ENCODE measurements at regions not wholly inside any gene's neighbourhood (a gene's known extent, or its start where the extent isn't known, plus 50 kb on each side); places are given as distances from the start of the nearest gene placed in this dataset.

DNA sequence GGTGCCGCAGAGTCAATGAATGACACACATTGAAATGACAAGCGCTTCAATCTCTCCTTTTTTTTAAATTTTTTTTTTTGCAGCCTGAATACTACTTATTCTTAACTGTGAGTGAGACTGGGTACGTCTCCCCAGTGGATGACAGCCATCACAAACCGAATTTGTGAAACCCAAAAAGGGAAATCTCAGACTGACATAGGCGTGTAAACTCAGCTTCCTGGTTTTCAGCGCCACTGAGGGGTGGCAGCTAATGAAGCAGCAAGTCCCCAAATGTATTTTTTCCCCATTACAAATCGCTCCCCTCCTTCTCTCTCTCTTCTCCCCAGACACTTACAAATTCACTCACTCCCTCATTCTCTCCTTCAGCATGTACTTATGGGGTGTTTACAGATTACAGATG, 196.0 kb downstream of the MAF start:
- Mint-ChIP-seq H3K36me3 (no peaks in the 10 kb centered on the region), H3K27ac (no peak overlapping the region), H3K4me1 (ENCODE audit: low read depth in 2 of 2) (peaks cover 2 to 4% of the 10 kb centered on the region in 2 donors), H3K9me3 (no peaks in the 10 kb centered on the region), H3K4me3 (no peak overlapping the region), H3K27me3 (peaks cover 6 to 12% of the 10 kb centered on the region in 2 donors)
- ATAC-seq (no peak), DNase-seq (ENCODE audit: low spot score) (no peak)

- Mint-ChIP-seq H3K9me3 (no peaks in the 10 kb centered on the region), H3K36me3 (no peaks in the 10 kb centered on the region), H3K27me3 (peaks cover 6 to 12% of the 10 kb centered on the region in 2 donors), H3K4me1 (ENCODE audit: low read depth in 2 of 2) (peaks cover 2 to 4% of the 10 kb centered on the region in 2 donors), H3K27ac (no peak overlapping the region), H3K4me3 (no peak overlapping the region)
- ATAC-seq (no peak), DNase-seq (ENCODE audit: low spot score) (no peak)
Observed at GRCh38 chr16:79403534-79403933, 197.0 kb downstream of the MAF start.

- Mint-ChIP-seq H3K4me1 (ENCODE audit: low read depth in 2 of 2) (peaks cover 2 to 4% of the 10 kb centered on the region in 2 donors), H3K9me3 (no peaks in the 10 kb centered on the region), H3K36me3 (no peaks in the 10 kb centered on the region), H3K27ac (no peak overlapping the region), H3K4me3 (no peak overlapping the region), H3K27me3 (peaks cover 6 to 12% of the 10 kb centered on the region in 2 donors)
- DNase-seq (ENCODE audit: low spot score) (no peak), ATAC-seq (no peak)
Observed at GRCh38 chr16:79402920-79403319, 197.6 kb downstream of the MAF start.

- Mint-ChIP-seq H3K4me1 (ENCODE audit: low read depth in 2 of 2) (peaks cover 2 to 4% of the 10 kb centered on the region in 2 donors), H3K36me3 (no peaks in the 10 kb centered on the region), H3K27me3 (peaks cover 6 to 8% of the 10 kb centered on the region in 2 donors), H3K9me3 (no peaks in the 10 kb centered on the region), H3K27ac (no peak overlapping the region), H3K4me3 (no peak overlapping the region)
- DNase-seq (ENCODE audit: low spot score) (no peak), ATAC-seq (no peak)
Observed at GRCh38 chr16:79402356-79402755, 198.2 kb downstream of the MAF start.

GRCh38 chr16:79401782-79402181, 198.8 kb downstream of the MAF start:
- Mint-ChIP-seq H3K4me3 (no peak overlapping the region), H3K4me1 (ENCODE audit: low read depth in 2 of 2) (peaks cover 2 to 4% of the 10 kb centered on the region in 2 donors), H3K27ac (no peak overlapping the region), H3K9me3 (no peaks in the 10 kb centered on the region), H3K36me3 (no peaks in the 10 kb centered on the region), H3K27me3 (peaks cover 6 to 7% of the 10 kb centered on the region in 2 donors)
- ATAC-seq (no peak), DNase-seq (ENCODE audit: low spot score) (no peak)

GRCh38 chr16:79401157-79401556, 199.4 kb downstream of the MAF start:
- no peak overlapping the region for H3K27ac Mint-ChIP-seq
- no peaks in the 10 kb centered on the region for H3K9me3 Mint-ChIP-seq
- DNase-seq (ENCODE audit: low spot score) = no peak
- H3K4me1 Mint-ChIP-seq (ENCODE audit: low read depth in 2 of 2) = peaks cover 2 to 4% of the 10 kb centered on the region in 2 donors
- H3K27me3 Mint-ChIP-seq = peaks cover 6 to 7% of the 10 kb centered on the region in 2 donors
- no peaks in the 10 kb centered on the region for H3K36me3 Mint-ChIP-seq
- H3K4me3 Mint-ChIP-seq = no peak overlapping the region
- ATAC-seq = no peak

DNA sequence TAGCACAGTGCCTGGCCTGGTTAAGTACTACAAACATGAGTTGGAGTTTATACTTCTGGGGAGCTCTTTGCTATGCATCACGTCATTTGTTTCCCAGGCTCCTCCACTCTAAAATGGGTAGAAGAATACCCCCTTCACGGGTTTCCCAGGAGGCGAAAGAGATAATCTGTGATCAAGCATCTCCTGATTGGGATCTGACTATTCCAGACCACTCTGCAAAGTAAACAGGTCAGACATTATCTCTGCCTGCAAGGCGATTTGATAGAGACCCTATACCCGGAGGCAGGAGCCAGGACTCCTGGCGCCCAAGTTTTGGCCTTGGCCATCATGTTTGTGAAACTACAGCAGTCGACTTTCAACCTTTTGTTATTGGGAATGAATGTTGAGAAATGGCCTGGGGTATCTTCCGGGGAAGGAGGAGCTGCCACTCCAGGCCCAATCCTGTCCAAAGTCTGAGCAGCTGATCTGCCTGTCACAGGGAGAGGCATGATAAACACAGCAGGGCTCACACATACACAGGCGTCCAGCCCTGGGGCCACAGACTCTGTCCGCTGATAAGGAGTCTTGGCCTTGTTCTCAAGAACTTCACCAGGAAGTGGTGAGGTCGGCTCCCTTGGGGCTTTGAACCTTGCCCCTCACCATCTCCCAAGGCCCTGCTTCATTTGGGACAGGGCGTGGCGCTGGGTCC, 199.9 kb downstream of the MAF start:
- Mint-ChIP-seq H3K9me3 (no peaks in the 10 kb centered on the region), H3K36me3 (no peaks in the 10 kb centered on the region), H3K4me3 (no peak overlapping the region), H3K27me3 (peaks cover 6 to 7% of the 10 kb centered on the region in 2 donors), H3K27ac (no peak overlapping the region), H3K4me1 (ENCODE audit: low read depth in 2 of 2) (peaks cover 4% of the 10 kb centered on the region in 2 donors)
- DNase-seq (ENCODE audit: low spot score) = no peak
- ATAC-seq = no peak

DNA sequence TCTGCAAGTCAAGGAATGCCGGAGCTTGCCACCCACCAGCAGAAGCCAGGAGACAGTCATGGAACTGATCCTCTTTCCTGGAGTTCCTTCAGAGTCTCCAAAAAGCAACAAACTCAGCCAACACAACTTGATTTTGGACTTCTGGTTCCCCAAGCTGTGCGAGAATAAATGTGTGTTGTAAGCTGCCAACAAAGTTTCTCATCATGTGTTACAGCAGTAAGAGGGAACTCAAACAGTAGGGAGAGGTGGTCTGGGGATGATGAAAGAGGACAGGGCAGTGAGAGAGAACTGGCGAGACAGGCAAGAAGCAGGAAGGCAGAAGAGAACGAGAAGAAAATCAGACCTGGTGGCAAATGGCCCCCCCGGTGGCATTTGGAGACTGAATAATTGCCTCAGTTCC, 204.9 kb downstream of the MAF start:
- Mint-ChIP-seq H3K9me3 (no peaks in the 10 kb centered on the region), H3K27me3 (peaks cover 0 to 7% of the 10 kb centered on the region in 2 donors), H3K4me1 (ENCODE audit: low read depth in 2 of 2) (peaks cover 10 to 11% of the 10 kb centered on the region in 2 donors), H3K27ac (no peak overlapping the region), H3K36me3 (no peaks in the 10 kb centered on the region), H3K4me3 (no peak overlapping the region)
- no peak for DNase-seq (ENCODE audit: low spot score)
- no peak for ATAC-seq

GRCh38 chr16:79394206-79394605, 206.3 kb downstream of the MAF start:
- no peak overlapping the region for H3K4me3 Mint-ChIP-seq
- no peak overlapping the region for H3K27ac Mint-ChIP-seq
- H3K4me1 Mint-ChIP-seq (ENCODE audit: low read depth in 2 of 2) = peaks cover 11 to 13% of the 10 kb centered on the region in 2 donors
- ATAC-seq (no peak), DNase-seq (ENCODE audit: low spot score) (no peak)
- peaks cover 0 to 7% of the 10 kb centered on the region in 2 donors for H3K27me3 Mint-ChIP-seq
- H3K36me3 Mint-ChIP-seq = no peaks in the 10 kb centered on the region
- no peaks in the 10 kb centered on the region for H3K9me3 Mint-ChIP-seq

- Mint-ChIP-seq H3K27ac (no peak overlapping the region), H3K27me3 (peaks cover 0 to 7% of the 10 kb centered on the region in 2 donors), H3K36me3 (no peaks in the 10 kb centered on the region), H3K4me1 (ENCODE audit: low read depth in 2 of 2) (peaks cover 11 to 13% of the 10 kb centered on the region in 2 donors), H3K9me3 (no peaks in the 10 kb centered on the region), H3K4me3 (no peak overlapping the region)
- DNase-seq (ENCODE audit: low spot score) (no peak), ATAC-seq (no peak)
Observed at GRCh38 chr16:79393564-79393963, 207.0 kb downstream of the MAF start.

DNA sequence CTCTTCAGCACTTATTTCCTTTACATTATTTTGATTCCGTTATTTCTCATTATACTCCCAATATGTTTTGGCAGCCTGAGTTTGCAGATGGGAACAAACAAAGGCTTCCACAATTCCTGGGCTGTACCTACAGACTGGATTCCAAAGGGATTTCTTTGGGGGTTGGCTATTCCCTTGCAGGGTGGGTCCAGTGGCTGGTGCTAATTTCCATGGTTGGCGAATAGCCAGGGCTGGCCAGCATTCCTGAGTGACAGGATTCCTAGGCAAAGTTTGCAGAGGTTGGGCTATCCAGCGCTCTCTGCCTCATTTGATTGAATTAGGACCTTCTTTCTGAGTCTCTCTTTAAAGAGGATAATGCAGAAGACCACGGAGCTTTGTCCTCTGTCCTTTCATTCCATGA, 207.4 kb downstream of the MAF start:
- ATAC-seq (no peak), DNase-seq (ENCODE audit: low spot score) (no peak)
- Mint-ChIP-seq H3K4me1 (ENCODE audit: low read depth in 2 of 2) (peaks cover 11 to 13% of the 10 kb centered on the region in 2 donors), H3K9me3 (no peaks in the 10 kb centered on the region), H3K27me3 (peaks cover 0 to 7% of the 10 kb centered on the region in 2 donors), H3K4me3 (no peak overlapping the region), H3K36me3 (no peaks in the 10 kb centered on the region), H3K27ac (no peak overlapping the region)

DNA sequence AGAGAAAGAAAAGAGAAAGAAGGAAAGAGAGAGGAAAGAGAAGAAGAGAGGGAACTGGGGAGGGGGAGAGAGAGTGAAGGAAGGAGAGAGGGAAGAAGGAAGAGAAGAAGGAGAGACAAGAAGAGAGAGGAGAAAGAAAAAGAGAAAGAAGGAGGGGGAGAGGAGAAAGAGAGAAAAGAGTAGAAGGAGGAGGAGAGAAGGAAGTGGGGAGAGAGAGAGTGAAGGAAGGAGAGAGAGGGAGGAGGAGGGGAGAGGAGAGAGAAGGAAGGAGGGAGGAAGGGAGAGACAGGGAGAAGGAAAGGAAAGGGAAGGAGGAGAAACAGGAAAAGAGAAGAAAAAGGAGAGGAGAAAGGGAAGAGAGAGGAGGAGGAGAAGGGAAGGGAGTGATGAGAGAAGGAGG, 208.5 kb downstream of the MAF start:
- no peak for ATAC-seq

DNA sequence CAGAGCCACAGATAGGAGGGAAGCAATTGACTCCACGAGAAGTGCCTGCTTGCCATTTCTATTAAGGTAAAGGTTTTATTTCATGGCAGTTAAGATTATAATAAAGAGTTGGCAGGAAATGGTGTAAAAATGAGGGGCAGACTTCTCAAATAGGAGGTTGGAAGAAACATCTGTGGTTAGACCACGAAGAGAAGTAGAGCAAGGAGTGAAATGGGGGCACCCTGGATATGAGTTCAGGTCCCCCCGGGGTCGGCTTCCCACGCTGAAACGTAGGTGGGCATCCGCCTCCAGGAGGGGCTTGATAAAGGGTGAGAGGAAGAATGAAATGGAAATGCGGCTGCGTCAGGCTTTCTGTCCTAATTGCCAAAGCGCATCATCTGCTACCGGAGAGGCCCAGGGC, 209.1 kb downstream of the MAF start:
- Mint-ChIP-seq H3K27me3 (peaks cover 0 to 7% of the 10 kb centered on the region in 2 donors), H3K9me3 (no peaks in the 10 kb centered on the region), H3K4me1 (ENCODE audit: low read depth in 2 of 2) (peaks cover 11 to 13% of the 10 kb centered on the region in 2 donors), H3K4me3 (no peak overlapping the region), H3K36me3 (no peaks in the 10 kb centered on the region), H3K27ac (peak overlapping the region in 1 of 2 donors; percentile 20)
- ATAC-seq (no peak), DNase-seq (ENCODE audit: low spot score) (no peak)

More for the DNA sequence above, 208.5 kb downstream of the MAF start:
- H3K4me1 Mint-ChIP-seq (ENCODE audit: low read depth in 2 of 2) = peaks cover 11 to 13% of the 10 kb centered on the region in 2 donors
- H3K27ac Mint-ChIP-seq = peak overlapping the region in 1 of 2 donors; percentile 20
- no peaks in the 10 kb centered on the region for H3K36me3 Mint-ChIP-seq
- H3K9me3 Mint-ChIP-seq = no peaks in the 10 kb centered on the region
- no peak for DNase-seq (ENCODE audit: low spot score)
- no peak overlapping the region for H3K4me3 Mint-ChIP-seq
- peaks cover 0 to 7% of the 10 kb centered on the region in 2 donors for H3K27me3 Mint-ChIP-seq

DNA sequence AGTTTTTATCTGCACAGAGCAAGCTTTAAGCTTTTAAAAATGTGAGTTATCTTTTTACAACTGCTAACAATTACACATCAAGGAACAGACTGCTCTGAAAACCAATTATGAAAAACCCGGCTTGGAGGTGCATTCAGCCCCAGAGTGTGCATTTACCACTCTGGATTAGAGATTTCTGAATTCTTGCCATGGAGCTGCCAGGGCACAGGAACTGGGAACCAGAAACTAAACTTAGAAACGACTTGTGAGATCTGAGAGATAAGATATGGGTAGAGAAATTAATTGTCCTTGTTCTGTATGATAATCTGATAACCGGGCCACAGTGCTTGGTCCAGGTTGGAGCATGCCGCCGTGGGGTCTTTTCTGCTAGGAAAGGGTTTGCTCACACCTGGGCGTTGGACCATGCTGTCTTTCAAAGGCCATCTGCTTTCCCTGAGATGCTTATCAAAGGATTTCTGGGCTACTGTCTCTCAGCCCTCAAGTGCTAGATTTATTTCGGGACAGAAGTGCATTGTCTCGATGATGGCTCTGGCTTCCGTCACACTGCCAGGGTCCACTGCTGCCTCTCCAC, 210.0 kb downstream of the MAF start:
- Mint-ChIP-seq H3K9me3 (no peaks in the 10 kb centered on the region), H3K27ac (no peak overlapping the region), H3K36me3 (no peaks in the 10 kb centered on the region), H3K4me3 (no peak overlapping the region), H3K4me1 (ENCODE audit: low read depth in 2 of 2) (peaks cover 11% of the 10 kb centered on the region in 2 donors), H3K27me3 (peaks cover 0 to 7% of the 10 kb centered on the region in 2 donors)
- ATAC-seq (no peak), DNase-seq (ENCODE audit: low spot score) (no peak)

All from natural killer cell treated with Interleukin-12 subunit alpha and Interleukin-12 subunit beta and Interleukin-15 and Interleukin-18, amount 100 ng/mL, for 72 hours (primary cell).